Immature natural killer cell (primary cell): ENCODE measurements at regions not wholly inside any gene's neighbourhood (a gene's known extent, or its start where the extent isn't known, plus 50 kb on each side); places are given as distances from the start of the nearest gene placed in this dataset.

Source experiments
- DNase-seq, 3 donors: peaks; one replicate each; pipeline ENCODE4 v3.0.0; 2022; ENCODE audit warnings: mixed read lengths in 1 of 3
- H3K27ac Mint-ChIP-seq, 6 donors: one replicate each; pipeline ENCODE4 v1.8.0; 2020; ENCODE audit warnings: mixed read lengths in 6 of 6, mild to moderate bottlenecking in 5 of 6, inconsistent platforms in 4 of 6, moderate library complexity in 3 of 6
- H3K27me3 Mint-ChIP-seq, 3 donors: one replicate each; pipeline ENCODE4 v1.8.0; 2020 to 2021; ENCODE audit warnings: low read depth in 3 of 3, mild to moderate bottlenecking in 3 of 3, mixed read lengths in 3 of 3, moderate library complexity in 3 of 3, inconsistent platforms in 1 of 3
- H3K36me3 Mint-ChIP-seq, 3 donors: one replicate each; pipeline ENCODE4 v1.8.0; 2020; ENCODE audit warnings: mixed read lengths in 3 of 3, inconsistent platforms in 2 of 3, mild to moderate bottlenecking in 2 of 3
- H3K4me1 Mint-ChIP-seq, 2 donors: one replicate each; pipeline ENCODE4 v1.8.0; 2020; ENCODE audit warnings: inconsistent platforms in 2 of 2, mild to moderate bottlenecking in 2 of 2, mixed read lengths in 2 of 2, moderate library complexity in 1 of 2
- H3K4me3 Mint-ChIP-seq, 5 donors: one replicate each; pipeline ENCODE4 v1.8.0; 2020; ENCODE audit warnings: mild to moderate bottlenecking in 5 of 5, mixed read lengths in 5 of 5, inconsistent platforms in 3 of 5, moderate library complexity in 3 of 5
- H3K9me3 Mint-ChIP-seq, 6 donors: one replicate each; pipeline ENCODE4 v1.8.0; 2020; ENCODE audit warnings: mild to moderate bottlenecking in 6 of 6, mixed read lengths in 6 of 6, inconsistent platforms in 4 of 6, moderate library complexity in 3 of 6

DNA sequence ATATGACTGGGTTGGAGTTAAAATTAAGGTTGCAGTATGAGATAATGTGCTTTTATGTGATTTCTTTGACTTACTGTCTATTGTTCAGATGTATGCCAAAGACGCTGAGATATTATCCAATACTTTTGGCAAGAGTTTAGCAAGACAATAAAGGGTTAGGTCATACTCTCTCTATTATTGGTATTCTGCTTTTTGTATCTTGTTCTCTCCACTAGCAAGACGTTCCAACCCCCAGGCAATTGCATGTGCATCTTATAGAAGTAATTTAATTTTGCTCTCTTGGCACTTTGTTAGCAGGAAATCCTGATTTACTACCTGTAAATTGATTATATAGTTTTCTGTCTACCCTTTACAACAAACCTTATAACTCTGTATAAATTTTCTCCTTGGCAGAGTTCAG is 1093.6 kb downstream of the CDH9 start:
- no peaks in the 10 kb centered on the region for H3K36me3 Mint-ChIP-seq
- no peak overlapping the region for H3K4me3 Mint-ChIP-seq
- peaks cover 0 to 2% (median 0%) of the 10 kb centered on the region in 3 donors for H3K27me3 Mint-ChIP-seq
- no peak overlapping the region for H3K27ac Mint-ChIP-seq
- no peaks in the 10 kb centered on the region for H3K4me1 Mint-ChIP-seq
- no peak for DNase-seq
- H3K9me3 Mint-ChIP-seq, result peaks cover 8 to 58% (median 37%) of the 10 kb centered on the region in 6 donors

DNA sequence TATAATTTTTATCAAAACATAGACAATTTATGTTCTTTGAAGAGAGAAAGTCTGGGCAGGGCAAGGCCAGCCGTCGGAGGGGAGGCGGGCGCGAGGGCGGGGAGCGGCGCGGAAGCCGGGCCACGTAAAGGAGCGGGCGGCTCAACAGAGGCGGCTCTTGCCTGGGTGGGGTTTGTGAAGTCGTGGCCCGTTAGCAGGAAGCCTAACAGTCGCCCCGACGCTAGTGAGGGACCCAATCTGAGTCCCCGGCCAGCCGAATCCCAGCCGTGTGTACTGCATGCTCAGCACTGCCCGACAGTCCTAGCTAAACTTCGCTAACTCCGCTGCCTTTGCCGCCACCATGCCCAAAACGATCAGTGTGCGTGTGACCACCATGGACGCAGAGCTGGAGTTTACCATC is 1129.2 kb downstream of the CDH9 start:
- Mint-ChIP-seq H3K4me3 (no peak overlapping the region), H3K27me3 (peaks cover 0 to 3% (median 0%) of the 10 kb centered on the region in 3 donors), H3K27ac (no peak overlapping the region), H3K9me3 (peaks cover 17 to 70% (median 46%) of the 10 kb centered on the region in 6 donors), H3K4me1 (no peaks in the 10 kb centered on the region), H3K36me3 (peaks cover 4 to 6% (median 4%) of the 10 kb centered on the region in 3 donors)
- DNase-seq, result no peak

DNA sequence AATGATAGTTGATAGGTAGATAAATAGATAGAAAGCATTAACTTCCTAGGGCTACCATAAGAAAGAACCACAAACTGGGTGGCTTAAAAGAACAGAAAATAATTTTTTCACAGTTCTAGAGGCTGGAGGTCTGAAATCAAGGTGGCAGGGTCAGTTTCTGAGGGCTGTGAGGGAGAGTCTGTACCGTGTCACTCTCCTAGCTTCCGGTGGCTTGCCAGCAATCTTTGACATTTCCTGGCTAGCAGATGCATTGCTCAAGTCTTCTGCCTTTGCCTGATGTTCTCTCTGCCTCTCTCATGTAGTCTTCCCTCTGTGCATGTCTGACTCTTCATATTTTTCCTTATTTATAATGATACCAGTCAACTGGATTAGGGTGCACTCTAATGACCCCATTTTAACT is 1132.7 kb downstream of the CDH9 start:
- peaks cover 3 to 4% (median 4%) of the 10 kb centered on the region in 3 donors for H3K36me3 Mint-ChIP-seq
- peaks cover 22 to 56% (median 41%) of the 10 kb centered on the region in 6 donors for H3K9me3 Mint-ChIP-seq
- no peaks in the 10 kb centered on the region for H3K27me3 Mint-ChIP-seq
- H3K4me3 Mint-ChIP-seq, result no peak overlapping the region
- H3K27ac Mint-ChIP-seq, result no peak overlapping the region
- no peak for DNase-seq
- no peaks in the 10 kb centered on the region for H3K4me1 Mint-ChIP-seq

DNA sequence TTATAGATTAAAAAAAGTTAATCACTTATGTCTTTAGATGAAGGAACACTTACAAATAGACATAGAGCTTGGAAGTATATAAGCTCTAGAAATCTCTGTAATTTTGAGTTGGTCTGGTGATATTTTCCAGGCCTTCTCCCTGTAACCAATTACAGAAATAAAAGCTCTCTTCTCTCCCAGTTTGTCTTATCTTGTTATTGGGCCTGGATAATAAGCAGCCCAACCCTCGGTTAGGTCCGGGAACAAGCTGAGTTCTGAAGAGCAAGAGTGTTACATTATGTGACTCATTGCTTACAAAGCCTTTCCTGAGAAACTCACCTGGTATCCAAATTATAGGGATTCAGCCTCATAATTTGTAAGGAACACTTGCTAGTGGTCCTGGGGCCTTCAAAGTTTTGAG is 1146.2 kb downstream of the CDH9 start:
- Mint-ChIP-seq H3K36me3 (peaks cover 0 to 4% (median 0%) of the 10 kb centered on the region in 3 donors), H3K4me3 (no peak overlapping the region), H3K9me3 (peaks cover 9 to 48% (median 20%) of the 10 kb centered on the region in 6 donors), H3K27ac (no peak overlapping the region), H3K4me1 (no peaks in the 10 kb centered on the region), H3K27me3 (peaks cover 0 to 1% (median 0%) of the 10 kb centered on the region in 3 donors)
- no peak for DNase-seq

DNA sequence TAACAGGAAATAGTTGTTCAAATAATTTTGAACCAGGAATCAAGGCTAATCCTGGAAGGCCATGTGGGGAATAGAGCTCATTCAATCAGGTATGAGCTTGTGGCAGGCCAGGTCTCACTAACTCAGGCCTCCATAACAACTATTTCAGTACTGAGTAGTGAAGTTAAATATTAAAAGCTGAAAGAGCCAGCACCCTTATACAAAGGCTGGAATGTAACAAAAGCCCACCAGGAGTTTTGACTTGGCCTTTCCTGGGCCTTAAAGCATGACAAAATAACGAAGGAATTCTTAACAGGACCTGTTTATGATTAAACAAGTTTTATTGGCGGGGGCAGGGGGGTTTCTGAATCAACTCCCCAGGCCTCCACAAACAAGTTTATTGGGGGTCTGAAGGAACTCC is 1146.7 kb downstream of the CDH9 start:
- H3K27me3 Mint-ChIP-seq, result peaks cover 0 to 1% (median 0%) of the 10 kb centered on the region in 3 donors
- H3K27ac Mint-ChIP-seq, result no peak overlapping the region
- H3K9me3 Mint-ChIP-seq, result peaks cover 9 to 51% (median 21%) of the 10 kb centered on the region in 6 donors
- no peak overlapping the region for H3K4me3 Mint-ChIP-seq
- H3K4me1 Mint-ChIP-seq, result no peaks in the 10 kb centered on the region
- no peak for DNase-seq
- H3K36me3 Mint-ChIP-seq, result peaks cover 0 to 4% (median 0%) of the 10 kb centered on the region in 3 donors

DNA sequence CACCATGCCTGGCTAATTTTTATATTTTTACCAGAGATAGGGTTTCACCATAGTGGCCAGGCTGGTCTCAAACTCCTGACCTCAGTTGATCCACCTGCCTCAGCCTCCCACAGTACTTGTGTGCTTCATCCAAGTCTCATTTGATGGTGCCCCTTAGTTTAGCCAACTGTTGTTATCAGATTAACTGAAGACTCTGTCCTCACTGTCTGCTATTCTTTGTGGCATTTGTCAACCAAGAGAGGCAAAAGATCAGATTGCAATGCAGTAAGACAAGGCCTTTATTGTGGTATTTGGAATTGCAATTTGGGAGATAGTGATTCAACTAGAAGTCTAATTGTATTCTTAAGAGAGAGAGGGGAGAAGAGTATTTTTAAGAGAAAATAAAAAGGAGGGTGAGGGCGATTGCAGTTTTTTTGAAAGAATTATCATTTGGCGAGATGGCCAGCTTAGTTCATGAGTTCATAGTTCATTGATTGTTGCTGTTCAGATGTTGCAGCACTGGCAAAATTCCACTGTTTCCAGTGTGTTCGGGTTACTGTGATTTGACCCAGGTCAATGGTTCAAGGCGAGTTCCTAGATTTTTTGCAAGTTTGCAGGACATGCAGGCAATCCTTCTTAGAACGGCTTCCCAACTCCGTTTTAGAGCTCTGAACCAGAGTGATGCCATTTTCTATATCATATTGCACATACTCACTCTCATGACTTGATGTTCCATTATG is 1156.9 kb downstream of the CDH9 start:
- Mint-ChIP-seq H3K4me3 (no peak overlapping the region), H3K9me3 (peaks cover 19 to 59% (median 37%) of the 10 kb centered on the region in 6 donors), H3K27me3 (peaks cover 0 to 2% (median 0%) of the 10 kb centered on the region in 3 donors), H3K36me3 (no peaks in the 10 kb centered on the region), H3K27ac (no peak overlapping the region), H3K4me1 (no peaks in the 10 kb centered on the region)
- no peak for DNase-seq

DNA sequence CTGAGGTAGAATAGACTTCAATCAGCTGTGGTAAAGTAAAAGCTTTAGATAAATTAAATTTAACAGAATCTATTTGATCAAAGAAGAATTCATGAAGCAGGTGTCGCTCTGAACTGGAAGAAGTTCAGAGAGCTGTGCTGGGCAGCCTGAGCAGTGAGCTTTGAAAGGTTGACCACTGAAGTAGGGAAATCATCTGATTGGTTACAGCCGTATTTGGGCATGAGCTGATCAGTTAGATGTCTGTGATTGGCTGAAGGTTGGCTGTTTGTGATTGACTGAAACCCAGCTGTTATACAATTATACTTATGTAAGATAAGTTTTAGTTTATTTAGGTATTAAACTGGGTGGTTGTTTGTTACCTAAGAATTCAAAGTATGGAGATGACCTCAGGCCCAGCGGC is 1174.6 kb downstream of the CDH9 start:
- Mint-ChIP-seq H3K9me3 (peaks cover 9 to 78% (median 48%) of the 10 kb centered on the region in 6 donors), H3K27ac (no peak overlapping the region), H3K4me3 (no peak overlapping the region)

DNA sequence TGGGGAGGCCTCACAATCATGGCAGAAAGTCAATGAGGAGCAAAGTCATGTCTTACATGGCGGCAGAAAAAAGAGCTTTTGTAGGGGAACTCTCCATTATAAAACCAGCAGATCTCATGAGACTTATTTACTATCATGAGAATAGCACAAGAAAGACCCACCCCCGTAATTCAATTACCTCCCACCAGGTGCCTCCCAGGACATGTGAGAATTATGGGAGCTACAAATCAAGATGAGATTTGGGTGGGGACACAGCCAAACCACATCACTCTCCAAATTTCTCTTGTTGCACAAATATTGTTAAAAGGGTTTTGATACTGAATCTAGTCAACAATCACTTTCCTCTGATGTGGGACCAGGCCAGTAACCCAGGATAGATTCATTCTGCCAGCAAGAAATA is 1176.1 kb downstream of the CDH9 start:
- peaks cover 0 to 4% (median 4%) of the 10 kb centered on the region in 3 donors for H3K36me3 Mint-ChIP-seq
- H3K27ac Mint-ChIP-seq, result no peak overlapping the region
- no peaks in the 10 kb centered on the region for H3K4me1 Mint-ChIP-seq
- no peaks in the 10 kb centered on the region for H3K27me3 Mint-ChIP-seq
- no peak overlapping the region for H3K4me3 Mint-ChIP-seq
- H3K9me3 Mint-ChIP-seq, result peaks cover 14 to 78% (median 52%) of the 10 kb centered on the region in 6 donors
- DNase-seq, result no peak

More for the DNA sequence above, 1174.6 kb downstream of the CDH9 start:
- H3K27me3 Mint-ChIP-seq, result no peaks in the 10 kb centered on the region
- no peak for DNase-seq
- H3K36me3 Mint-ChIP-seq, result peaks cover 0 to 4% (median 4%) of the 10 kb centered on the region in 3 donors
- H3K4me1 Mint-ChIP-seq, result no peaks in the 10 kb centered on the region

DNA sequence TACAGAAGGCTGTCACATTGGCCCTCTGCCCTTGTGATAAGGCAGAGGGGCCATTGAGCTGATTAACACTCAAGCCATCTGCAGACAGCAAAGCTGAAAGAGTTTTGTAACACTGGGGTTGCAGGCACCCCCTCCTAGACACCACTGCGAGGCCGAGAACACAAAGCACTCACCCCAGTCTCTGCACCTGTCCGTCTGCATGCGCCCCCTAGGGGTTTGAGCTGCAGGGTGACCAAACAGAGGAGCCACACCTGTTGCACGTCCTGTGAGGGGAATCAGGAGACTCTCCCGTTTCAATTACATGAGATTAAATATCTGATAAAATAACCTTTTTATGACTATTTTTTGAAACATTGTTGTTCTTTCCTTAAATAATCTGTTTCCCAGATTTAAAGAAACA is 1180.4 kb downstream of the CDH9 start:
- DNase-seq, result no peak
- peaks cover 0 to 2% (median 0%) of the 10 kb centered on the region in 3 donors for H3K27me3 Mint-ChIP-seq
- no peak overlapping the region for H3K27ac Mint-ChIP-seq
- peaks cover 0 to 4% (median 4%) of the 10 kb centered on the region in 3 donors for H3K36me3 Mint-ChIP-seq
- H3K4me1 Mint-ChIP-seq, result no peaks in the 10 kb centered on the region
- H3K4me3 Mint-ChIP-seq, result no peak overlapping the region
- peaks cover 17 to 73% (median 57%) of the 10 kb centered on the region in 6 donors for H3K9me3 Mint-ChIP-seq

DNA sequence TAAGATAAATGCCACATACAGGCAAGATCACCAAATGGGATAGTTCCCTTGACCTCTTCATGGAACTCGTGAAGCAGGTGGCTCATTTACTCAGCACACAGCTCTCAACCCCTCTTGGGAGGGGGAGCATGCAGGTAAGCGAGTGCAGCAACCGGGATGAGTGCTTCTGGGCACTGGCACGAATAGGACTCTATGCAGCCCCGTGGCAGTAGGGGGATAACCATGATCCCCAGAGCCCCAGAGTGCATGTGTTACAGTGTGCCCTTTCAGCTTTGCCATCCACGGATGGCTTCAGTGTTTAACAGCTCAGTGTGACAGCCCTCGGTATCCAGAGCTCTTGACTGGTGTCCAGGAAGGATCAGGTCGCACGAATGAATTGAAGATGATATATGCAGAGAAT is 1187.1 kb downstream of the CDH9 start:
- Mint-ChIP-seq H3K4me3 (no peak overlapping the region), H3K4me1 (no peaks in the 10 kb centered on the region), H3K36me3 (peaks cover 0 to 7% (median 0%) of the 10 kb centered on the region in 3 donors), H3K27ac (no peak overlapping the region), H3K9me3 (peaks cover 12 to 43% (median 24%) of the 10 kb centered on the region in 6 donors), H3K27me3 (peaks cover 0 to 2% (median 0%) of the 10 kb centered on the region in 3 donors)
- DNase-seq, result no peak

DNA sequence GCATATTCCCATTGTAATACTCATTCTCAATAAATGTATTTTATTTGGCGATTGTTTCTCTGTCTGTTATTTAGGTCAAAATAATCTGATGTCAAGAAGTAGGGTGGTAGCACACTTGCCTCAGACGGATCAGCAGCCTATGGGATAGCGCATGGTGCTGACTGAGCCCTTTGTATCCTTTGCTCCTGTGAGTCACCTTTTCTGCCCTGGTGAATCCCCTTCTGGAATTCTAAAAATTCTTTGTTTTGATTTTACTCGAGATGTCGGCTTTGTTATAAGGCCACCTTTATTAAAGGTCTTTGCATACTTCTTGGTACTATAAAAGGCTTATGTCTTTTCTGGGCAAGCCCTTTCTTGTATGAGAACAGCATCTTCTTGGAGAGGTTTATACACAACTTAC is 1187.8 kb downstream of the CDH9 start:
- peaks cover 13 to 36% (median 23%) of the 10 kb centered on the region in 6 donors for H3K9me3 Mint-ChIP-seq
- no peaks in the 10 kb centered on the region for H3K27me3 Mint-ChIP-seq
- H3K36me3 Mint-ChIP-seq, result peaks cover 0 to 7% (median 0%) of the 10 kb centered on the region in 3 donors
- no peak overlapping the region for H3K4me3 Mint-ChIP-seq
- H3K4me1 Mint-ChIP-seq, result no peaks in the 10 kb centered on the region
- no peak overlapping the region for H3K27ac Mint-ChIP-seq
- DNase-seq, result no peak

DNA sequence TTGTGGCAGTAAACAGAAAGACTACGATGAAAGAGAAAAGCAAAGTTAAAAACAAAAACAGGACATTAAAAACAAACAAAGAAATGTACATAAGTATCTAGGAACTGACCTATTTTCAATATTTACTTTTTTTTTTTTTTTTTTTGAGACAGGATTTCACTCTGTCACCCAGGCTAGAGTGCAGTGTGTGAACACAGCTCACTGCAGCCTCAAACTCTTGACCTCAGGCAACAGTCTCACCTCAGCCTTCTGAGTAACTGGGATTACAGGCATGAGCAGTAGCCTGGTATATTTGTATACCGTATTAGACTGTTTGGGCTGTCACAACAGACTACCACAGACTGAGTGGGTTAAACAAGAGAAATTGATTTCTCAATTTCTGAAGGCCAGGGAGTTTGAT is 1189.1 kb downstream of the CDH9 start:
- no peak overlapping the region for H3K4me3 Mint-ChIP-seq
- no peak overlapping the region for H3K27ac Mint-ChIP-seq
- DNase-seq, result no peak
- peaks cover 0 to 7% (median 0%) of the 10 kb centered on the region in 3 donors for H3K36me3 Mint-ChIP-seq
- no peaks in the 10 kb centered on the region for H3K4me1 Mint-ChIP-seq
- peaks cover 16 to 36% (median 24%) of the 10 kb centered on the region in 6 donors for H3K9me3 Mint-ChIP-seq
- no peaks in the 10 kb centered on the region for H3K27me3 Mint-ChIP-seq

DNA sequence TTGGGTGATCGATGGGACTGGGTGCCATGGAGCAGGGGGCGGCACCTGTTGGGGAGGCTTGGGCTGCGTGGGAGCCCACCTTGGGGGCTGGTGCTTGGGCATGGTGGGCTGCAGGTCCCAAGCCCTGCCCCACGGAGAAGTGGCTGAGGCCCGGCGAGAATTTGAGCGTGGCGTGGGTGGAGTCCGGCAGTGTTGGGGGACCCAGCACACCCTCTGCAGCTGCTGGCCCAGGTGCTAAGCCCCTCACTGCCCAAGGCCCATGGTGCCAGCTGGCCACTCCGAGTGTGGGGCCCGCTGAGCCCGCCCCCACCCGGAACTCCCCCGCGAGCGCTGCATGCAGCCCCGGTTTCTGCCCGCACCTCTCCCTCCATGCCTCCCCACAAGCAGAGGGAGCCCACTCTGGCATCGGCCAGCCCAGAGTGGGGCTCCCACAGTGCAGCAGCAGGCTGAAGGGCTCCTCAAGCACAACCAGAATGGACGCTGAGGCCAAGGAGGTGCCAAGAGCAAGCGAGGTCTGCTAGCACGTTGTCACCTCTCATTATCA is 1178.6 kb upstream of the CDH10 start:
- no peak for DNase-seq
- Mint-ChIP-seq H3K4me3 (no peak overlapping the region), H3K9me3 (peaks cover 11 to 39% (median 24%) of the 10 kb centered on the region in 6 donors), H3K27me3 (no peaks in the 10 kb centered on the region), H3K4me1 (no peaks in the 10 kb centered on the region), H3K36me3 (peaks cover 0 to 4% (median 0%) of the 10 kb centered on the region in 3 donors), H3K27ac (no peak overlapping the region)
